Non-pigmented ciliary epithelial cell (primary cell): ENCODE measurements at regions not wholly inside any gene's neighbourhood (a gene's known extent, or its start where the extent isn't known, plus 50 kb on each side); places are given as distances from the start of the nearest gene placed in this dataset.
"Not testable (repeated sequence)": the region's sequence is repeated elsewhere in the genome, so short reads cannot be mapped to it uniquely, and the experiment has no call there.

Source experiments
- DNase-seq: peaks from one replicate; pipeline ENCODE4 v3.0.0-alpha.2; 2010; ENCODE audit warnings: low read depth

DNA sequence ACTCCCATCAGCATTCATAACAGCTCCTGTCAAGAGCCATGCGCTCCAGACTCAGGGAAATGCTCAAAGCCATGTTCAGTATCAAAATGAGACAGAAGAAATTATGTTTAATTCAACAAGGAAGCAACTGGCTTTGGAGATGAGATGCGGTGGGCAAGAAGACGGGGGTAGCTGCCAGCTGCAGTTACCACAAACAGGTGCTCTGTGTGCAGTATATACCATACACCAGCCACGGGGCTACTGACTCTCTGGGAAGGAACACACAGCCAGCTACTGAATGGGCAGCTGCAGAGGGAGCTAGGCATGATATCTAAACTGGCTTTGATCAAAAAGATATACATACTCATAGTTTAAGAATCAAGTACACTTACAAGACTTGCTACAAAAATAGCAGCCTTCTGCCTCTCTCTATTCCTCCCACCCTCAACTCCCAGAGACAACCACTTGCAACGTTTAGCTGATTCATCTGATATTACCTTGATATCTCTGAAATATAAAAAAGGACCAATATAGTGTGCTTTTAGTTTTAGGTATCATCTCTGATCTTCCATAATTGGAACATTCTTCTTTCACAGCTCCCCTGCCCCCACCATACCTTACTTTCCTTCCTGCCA lies 593.0 kb downstream of the UQCRFS1 start:
- DNase-seq = no peak

DNA sequence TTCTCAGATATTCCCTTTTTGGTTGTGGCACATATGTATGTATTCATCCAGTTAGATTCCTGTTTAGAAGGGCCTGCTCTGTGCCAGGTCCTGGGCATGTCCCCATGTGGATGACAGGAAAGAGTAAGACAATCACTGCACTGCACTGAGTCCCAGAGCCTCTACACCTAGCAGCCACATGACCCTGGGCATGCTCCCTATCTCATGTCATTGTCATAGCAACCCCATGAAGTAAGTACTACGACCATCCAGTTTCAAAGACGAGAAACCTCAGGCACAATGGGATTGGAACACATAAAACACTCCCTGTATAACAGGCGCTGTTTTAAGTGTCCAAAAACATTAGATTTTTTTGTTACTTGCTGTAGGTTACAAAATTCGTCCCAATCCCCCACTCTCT lies 594.4 kb downstream of the UQCRFS1 start:
- DNase-seq = no peak

DNA sequence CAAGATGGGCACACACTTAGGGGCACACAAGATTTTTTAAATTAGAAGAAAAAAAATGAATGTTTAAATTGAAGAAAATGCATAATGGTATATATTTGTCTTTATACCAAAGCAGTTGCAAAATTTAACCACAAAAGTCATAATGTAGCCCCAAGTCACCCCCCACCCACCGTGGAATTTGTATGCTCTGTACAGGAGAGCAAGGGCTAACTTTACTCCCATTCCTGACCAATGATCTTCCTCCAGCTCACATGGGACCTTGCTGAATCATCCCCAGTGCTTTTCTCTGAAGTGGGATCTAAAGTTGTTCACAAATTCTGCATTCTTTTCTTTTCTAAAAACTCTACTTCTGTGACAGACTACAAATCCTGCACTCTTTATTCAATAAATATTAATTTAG lies 597.0 kb downstream of the UQCRFS1 start:
- DNase-seq = no peak

DNA sequence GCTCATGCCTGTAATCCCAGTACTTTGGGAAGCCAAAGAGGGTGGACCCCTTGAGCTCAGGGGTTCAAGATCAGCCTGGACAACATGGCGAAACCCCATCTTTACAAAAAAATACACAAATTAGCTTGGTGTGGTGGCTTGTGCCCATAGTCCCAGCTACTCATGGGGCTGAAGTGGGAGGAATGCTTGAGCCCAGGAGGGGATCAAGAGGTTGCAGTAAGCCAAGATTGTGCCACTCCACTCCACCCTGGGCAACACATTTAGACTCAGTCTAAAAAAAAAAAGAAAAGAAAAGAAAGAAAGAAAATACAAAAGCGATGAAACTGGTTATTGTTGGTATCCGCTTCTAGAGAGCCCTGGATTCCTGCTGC lies 597.4 kb downstream of the UQCRFS1 start:
- DNase-seq = no peak

DNA sequence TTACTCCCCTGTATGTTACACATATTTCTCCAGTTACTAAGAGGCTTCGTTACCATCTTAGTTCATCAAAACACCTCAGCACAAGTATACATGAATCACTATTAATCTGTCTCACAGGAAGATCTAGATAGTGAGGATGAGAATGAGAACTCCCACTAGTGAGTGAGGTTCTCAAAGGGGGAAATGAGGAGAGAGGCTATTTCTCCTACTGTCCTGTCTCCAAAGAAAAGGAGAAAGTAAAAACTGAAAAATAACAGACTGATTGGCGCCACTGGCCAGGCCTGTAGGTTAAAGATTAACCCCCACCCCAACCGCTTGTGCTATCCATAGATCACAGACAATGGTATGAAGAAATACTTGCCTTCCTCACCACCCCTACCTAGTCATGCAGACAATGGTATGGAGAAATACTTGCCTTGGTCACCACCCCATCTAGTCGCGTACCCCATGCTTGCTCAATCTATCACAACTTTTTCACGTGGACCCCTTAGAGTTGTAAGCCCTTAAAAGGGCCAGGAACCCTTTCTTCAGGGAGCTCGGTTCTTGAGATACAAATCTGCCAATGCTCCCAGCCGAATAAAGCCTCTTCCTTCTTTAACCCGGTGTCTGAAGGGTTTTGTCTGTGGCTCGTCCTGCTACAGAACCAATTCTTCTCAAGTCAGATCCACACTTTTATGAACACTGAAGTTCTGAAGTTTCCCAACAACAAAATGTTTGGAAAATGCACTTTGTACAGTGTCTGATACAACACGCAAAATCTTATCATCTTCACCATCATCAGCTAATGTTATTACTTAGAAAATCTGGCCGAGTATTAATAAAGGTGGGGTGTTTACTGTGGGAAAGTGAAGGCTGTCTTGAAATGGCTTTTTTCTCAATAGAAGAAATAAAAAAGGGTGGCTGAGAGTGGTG lies 598.1 kb downstream of the UQCRFS1 start:
- no peak for DNase-seq

DNA sequence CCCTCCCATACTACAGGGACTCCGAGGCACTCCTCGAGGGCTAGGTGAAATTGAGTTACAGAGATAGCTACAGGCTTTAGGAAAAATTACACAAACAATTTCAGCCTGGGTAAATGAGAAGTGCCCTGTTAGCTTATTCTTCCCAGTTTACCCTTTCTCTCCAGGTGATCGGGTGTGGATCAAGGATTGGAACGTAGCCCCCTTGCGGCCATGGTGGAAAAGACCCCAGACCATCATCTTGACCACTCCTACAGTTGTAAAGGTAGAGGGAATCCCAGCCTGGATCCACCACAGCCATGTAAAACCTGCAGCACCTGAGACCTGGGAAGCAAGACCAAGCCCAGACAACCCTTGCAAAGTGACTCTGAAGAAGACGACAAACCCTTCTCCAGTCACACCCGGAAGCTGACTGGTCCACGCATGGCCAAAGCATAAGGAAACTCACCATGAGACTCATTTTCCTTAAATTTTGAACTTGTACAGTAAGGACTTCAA lies 600.6 kb downstream of the UQCRFS1 start:
- DNase-seq = no peak

DNA sequence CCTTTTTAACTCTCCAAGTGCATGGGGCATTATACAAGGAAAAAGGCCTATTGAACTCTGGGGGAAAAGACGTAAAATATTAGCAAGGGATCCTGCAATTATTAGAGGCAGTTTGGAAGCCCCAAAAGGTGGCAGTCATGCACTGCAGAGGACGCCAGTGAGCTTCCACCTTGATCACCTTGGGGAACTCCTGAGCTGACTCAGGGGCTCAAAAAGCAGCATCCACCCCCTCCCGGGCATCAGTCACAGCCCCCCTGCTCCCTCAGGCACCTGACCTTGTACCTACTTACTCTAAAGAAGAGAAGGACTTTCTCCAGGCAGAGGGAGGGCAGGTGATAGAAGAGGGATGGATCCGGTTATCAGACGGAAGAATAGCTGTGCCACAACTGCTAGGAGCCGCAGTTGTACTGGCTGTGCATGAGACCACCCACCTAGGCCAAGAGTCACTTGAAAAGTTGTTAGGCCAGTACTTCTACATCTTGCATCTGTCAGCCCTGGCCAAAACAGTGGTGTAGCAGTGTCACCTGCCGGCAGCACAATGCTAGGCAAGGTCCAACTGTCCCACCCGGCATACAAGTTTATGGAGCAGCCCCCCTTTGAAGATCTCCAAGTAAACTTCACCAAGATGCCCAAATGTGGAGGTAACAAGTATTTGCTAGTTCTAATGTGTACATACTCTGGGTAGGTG lies 601.6 kb downstream of the UQCRFS1 start:
- DNase-seq = not testable (repeated sequence)

DNA sequence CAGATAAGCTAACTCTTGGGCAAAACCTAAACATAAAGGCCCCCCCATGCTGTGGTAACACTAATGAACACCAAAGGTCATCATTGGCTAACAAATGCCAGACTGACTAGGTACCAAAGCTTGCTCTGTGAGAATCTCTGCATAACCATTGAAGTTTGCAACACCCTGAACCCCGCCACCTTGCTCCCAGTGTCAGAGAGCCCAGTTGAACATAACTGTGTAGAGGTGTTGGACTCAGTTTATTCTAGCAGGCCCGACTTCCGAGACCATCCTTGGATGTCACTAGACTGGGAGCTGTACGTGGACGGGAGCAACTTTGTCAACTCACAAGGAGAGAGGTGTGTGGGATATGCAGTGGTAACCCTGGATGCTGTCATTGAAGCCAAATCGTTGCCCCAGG lies 602.2 kb downstream of the UQCRFS1 start:
- no peak for DNase-seq

DNA sequence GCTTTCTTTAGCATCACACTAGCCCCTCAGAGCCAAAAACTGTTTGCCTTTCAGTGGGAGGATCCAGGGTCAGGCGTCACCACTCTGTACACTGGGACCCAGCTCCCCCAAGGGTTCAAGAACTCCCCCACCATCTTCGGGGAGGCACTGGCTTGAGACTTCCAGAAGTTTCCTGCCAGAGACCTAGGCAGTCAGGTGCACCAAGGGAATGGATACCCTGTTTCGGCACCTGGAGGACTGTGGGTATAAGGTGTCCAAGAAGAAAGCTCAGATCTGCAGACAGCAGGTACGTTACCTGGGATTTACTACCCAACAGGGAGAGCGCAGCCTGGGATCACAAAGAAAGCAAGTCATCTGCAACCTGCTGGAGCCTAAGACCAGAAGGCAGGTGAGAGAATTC lies 603.0 kb downstream of the UQCRFS1 start:
- no peak for DNase-seq

DNA sequence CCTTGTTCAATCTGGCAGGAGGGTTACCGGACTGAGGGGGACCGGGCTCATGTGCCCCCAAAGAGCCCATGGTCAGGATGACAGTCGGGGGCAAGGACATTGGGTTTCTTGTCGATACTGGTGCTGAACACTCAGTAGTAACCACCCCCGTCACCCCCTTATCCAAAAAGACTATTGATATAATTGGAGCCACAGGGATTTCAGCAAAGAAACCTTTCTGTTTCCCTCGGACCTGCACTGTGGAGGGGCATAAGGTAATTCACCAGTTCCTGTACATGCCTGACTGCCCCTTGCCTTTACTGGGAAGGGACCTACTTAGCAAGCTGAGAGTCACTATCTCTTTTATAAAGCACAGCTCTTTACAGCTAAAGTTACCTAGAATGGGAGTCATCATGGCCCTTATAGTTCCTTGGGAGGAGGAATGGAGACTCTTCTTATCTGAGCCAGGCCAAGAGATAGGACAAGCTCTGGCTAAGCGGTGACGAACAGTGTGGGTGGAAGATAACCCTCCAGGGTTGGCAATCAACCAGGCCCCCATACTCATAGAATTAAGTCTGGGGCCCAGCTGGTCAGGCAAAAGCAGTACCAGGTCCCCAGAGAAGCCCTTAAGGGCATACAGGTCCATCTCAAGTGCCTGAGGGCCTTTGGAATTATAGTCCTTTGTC lies 603.7 kb downstream of the UQCRFS1 start:
- no peak for DNase-seq

DNA sequence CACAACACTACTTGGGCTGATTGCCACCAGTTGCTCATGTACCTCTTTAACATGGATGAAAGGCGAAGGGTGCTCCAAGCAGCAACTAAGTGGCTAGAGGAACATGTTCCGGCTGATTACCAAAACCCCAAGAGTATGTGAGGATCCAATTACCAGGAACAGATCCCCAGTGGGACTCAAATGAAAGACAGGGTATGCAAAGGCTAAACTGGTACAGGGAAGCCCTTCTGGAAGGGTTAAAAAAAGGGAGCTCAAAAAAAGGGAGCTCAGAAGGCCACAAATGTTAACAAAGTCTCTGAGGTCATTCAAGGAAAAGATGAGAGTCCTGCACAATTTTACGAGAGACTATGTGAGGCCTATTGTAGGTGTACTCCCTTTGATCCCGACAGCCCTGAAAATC lies 604.7 kb downstream of the UQCRFS1 start:
- DNase-seq = no peak

DNA sequence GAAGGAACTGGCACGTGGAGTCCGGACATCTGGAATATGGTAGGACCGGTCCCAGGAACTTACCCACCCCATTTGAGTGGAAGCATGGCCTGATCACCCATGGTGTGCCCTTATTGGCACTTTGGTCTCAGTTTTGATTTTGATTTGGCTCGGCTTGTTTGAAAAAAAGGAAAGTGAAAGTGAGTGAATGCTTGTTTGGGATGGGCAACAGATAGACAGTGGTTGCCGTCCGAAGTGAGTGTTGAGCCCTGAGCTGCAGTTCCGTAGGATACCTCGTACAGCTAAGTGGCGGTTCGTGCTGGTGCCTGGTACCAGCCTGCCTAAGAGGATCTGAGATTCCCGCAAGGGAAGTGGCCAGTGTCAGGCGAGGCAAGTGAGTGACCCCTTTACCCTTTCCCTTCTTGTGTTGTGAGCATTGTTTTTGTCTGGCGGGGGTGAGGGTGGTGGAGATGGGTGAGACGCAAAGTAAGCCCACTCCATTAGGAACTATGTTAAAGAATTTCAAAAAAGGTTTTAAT lies 605.8 kb downstream of the UQCRFS1 start:
- no peak for DNase-seq

DNA sequence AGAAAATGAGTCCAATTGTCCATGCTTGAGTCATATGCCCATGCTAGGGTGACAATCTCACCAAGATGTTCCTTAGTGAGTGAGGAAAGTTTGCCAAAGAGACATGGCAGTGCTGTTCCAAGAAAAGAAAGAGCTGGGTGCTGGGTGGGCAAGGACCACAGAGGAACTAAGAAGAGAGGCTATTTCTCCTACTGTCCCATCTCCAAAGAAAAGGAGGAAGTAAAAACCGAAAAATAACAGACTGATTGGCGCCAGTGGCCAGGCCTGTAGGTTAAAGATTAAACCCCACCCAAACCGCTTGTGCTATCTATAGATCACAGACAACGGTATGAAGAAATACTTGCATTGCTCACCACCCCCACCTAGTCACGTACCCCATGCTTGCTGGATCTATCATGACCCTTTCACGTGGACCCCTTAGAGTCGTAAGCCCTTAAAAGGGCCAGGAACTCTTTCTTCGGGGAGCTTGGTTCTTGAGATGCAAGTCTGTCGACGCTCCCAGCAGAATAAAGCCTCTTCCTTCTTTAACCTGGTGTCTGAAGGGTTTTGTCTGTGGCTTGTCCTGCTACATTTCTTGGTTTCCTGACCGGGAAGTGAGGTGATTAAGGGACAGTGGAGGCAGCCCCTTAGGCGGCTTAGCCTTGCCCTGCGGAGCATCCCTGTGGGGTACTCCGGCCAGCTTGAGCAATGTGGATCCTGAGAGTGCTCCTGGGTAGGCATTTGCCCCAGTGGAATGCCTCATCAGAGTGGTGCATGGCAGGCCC lies 606.5 kb downstream of the UQCRFS1 start:
- DNase-seq = no peak

DNA sequence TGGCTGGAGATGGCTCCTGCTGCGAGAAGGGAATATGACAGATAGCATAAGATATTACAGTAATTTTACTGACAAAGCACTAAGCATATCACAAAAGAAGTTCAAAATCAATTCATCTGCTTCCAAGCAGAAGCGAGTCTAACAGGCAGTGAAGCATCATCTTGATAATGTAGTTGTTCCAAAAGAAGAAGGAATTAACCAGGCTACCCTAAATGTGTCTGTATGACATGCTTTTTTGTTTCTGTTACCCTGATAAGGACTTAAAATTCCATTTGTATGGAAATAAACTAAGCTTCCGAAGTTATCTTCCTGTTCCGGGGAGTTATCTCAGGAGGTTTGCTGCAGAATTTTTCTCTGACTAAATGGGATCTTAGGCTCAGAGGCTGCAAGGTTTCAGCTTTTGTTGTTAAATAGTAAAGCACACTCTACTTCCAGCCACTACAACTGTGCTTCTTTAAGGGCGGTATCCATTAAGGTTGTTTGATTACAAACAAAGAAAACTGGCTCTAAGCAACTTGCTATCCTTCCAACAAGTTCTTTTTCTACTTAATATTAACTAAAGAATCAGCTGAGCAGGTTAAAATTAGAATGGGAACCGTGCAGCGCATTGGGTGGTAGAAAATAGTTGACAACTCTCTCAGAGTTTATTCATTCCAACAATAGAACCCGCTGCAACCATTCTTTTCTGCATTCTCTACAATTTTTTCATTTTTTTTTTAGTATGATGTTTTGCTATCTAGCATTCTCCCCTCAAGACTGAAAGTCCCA lies 607.3 kb downstream of the UQCRFS1 start:
- no peak for DNase-seq

DNA sequence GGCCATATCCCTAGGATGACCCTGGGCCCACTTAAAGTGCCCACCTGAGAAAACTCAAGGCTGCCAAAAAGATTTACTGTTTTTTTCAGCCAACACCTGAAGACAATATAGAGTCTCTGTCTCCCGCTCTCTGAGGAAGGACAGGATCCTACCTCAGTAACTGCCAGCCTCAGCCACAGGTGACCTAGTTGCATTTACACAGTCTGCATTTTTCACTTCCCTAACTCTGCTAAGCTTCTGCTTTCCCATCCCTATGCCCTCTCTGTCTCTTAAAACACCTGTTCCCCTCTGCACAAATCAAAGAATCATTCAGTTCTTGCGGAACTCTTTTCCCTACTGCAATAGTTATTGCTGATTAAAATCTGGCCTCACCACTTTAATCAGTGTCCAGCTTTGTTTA lies 609.5 kb downstream of the UQCRFS1 start:
- DNase-seq = no peak

DNA sequence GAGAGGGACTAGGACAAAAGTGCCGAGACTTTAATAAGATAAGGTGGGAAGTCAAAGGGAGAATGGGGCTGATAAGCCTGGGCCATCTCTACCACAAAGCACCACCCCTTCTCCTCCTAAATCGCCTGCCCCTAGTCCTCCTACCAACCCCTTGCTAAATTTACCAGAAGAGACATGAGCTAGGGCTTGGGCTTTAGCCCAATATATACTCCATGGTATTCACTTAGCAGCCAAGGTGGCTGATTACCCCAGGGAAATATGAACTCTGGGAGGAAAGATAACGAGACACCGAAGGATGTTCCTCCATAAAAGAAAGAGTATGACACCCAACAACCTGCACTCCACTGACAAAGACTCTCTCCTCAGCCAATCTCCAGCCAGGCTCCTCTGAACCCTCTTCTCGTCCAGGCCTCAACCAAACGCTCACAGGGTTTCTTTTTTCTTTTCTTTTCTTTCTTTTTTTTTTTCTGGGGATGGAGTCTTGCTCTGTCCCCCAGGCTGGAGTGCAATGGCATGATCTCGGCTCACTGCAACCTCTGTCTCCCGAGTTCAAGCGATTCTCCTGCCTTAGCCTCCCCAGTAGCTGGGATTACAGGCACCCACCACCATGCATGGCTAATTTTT lies 610.2 kb downstream of the UQCRFS1 start:
- no peak for DNase-seq

DNA sequence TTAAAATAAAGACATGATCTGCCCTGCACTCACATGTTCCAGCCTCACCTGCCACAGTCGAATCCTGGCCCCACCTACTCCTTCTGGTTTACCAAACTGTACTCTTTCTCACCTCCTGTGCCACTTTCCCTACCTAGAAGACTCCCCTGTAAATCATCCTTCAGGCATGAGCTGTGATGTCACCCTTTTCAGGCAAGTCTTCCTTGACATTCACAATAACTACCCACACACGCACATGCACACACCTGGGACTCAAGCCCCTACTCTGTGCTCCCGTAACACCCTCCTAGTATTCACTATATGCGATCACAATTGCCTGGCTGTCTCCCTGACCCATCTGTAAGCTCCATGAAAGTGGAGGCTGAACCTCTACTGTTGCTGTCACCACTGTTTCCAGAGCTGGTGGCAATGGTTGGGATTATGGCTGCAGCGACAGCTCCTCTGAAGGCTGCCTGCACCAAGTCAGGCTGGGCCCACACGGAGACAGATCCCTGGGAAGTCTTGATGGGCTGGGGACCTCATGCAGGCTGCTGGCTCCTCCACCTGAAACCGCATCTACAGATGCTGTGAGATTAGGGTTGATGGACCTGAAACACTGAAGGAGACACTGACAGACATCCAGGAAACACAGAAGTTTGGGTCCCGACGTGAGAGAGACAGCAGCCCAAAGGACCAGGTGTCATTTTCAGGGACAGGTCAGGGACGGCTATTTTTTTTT lies 611.1 kb downstream of the UQCRFS1 start:
- DNase-seq = no peak

DNA sequence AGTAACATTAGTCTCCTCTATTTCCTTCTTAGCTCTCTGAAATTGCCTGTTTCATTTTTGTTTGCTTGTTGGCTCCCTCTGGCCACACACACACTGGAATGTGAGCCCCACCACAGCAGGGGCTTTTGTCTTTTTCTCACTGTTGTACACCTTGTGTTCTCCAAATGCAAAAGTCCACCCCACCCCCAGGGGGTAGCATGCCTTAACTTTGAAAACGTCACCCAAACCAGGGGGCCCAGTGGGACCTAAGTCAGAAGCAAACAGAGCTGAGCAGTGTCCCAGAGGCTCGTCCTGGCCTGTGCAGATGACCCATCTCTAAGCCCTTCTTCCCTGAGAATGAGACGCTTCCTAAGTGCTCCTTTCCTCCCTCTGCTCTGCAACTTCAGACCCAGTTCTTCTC lies 614.1 kb downstream of the UQCRFS1 start:
- no peak for DNase-seq

DNA sequence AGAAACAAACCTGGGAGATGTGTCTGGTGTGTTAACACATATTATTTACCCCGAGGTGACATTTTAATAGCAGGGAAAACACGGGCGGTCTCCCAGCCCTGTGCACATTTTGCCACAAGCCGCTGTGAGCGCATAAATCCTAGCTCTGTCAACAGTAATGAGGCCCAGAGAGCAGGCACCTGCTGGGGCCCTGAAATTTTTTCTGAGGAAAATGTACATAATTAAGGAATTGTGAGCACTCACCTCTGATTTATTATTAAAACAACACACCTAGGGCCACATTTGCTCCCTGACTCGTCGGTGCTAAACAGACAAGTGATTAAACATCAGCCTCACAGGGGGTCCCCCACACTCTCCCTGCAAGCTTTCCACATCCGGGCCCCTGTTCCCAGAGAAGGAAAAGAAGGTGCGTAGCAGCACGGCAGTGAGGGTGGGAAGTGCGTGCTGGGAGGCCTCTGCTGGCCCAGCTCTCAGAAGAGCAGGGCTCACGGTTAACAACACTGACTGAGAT lies 616.3 kb downstream of the UQCRFS1 start:
- no peak for DNase-seq
